HG02642 (cell line): ENCODE measurements at regions not wholly inside any gene's neighbourhood (a gene's known extent, or its start where the extent isn't known, plus 50 kb on each side); places are given as distances from the start of the nearest gene placed in this dataset.

ENCODE experiments used
- ATAC-seq: cut with Tn5 transposase; IDR thresholded peaks from one replicate; pipeline ENCODE4 v1.9.1; 2021; ENCODE audit warnings: mild to moderate bottlenecking; ENCODE audit not compliant: unreplicated experiment, poor library complexity

DNA sequence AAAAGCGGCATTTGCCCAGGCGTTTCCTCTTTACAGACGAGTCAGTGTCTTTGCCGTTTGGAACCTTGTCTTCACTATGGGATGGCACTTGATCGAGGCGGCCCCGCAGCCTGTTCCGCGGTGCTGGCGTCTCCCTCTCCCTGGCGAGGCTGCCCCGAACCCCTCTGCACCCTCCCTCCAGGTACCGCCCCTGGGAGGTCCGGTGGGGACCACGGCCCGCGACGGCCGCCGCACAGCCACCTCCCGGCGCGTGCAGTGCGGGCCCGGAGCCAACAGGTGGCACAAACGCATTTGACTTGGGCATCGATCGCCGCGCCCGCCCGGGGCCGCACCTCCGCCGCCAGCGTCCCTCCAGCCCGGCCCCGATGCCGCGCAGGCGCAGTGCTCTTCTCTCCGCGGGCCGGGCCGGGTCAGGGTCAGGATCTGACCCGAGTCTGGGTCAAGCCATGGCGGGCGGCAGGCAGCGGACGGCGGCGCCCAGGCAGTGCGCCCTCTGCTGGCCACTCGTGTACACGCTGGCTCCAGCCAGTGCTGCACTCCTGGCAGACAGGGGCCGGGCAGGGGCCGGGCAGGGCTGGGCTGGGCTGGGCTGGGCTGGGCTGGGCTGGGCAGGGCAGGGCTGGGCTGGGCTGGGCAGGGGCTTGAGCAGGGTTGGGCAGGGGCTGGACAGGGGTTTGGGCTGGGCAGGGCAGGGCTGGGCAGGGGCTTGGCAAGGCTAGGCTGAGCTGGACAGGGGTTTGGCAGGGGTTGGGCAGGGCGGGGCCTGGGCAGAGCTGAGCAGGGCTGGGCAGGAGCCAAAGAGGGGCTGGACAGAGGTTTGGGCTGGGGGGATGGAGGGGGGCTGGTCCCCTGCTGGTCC is 155.8 kb upstream of the IRX4 start:
- peak; percentile 96 for ATAC-seq

- no peak for ATAC-seq
Observed at GRCh38 chr5:2036885-2037284, 154.2 kb upstream of the IRX4 start.

DNA sequence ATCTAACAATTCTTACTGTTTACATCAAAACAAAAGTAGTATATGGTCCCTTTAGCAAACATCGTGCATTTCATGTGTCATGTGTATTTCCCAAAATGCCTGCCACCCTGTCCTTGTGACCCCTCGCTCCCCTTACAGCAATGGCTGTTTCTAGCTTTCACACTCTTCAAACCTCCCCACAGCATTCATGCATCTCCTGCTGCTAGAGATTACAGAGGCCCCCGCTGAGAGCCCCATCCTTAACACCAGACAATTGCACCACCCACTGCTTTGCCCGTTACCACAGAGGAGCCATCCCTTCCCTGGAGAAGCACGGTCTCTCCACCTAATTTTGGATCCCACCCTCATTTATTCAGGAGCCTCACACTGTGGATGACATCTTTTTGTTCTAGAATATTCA is 149.7 kb upstream of the IRX4 start:
- no peak for ATAC-seq

DNA sequence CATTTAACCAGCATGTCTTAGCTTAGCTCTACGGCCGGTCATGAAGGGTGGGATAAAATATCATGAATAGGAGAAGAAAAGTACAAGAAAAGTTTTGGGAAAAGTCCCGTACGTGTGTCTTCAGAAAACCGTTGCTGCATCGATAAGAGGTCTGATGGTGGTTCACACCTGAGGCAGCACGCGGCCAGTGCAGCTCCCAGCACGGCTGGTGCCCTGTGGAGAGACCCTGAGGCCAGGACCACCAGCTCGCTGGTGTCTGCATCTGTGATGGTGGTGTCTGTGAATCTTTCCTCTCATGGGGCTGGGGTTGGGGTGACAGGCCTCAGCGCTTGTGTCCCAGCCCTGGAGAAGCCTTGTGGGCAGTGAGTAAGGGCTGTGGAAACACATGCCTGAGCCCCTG is 148.9 kb upstream of the IRX4 start:
- ATAC-seq = no peak

GRCh38 chr5:2030131-2030530 is 147.4 kb upstream of the IRX4 start:
- no peak for ATAC-seq

DNA sequence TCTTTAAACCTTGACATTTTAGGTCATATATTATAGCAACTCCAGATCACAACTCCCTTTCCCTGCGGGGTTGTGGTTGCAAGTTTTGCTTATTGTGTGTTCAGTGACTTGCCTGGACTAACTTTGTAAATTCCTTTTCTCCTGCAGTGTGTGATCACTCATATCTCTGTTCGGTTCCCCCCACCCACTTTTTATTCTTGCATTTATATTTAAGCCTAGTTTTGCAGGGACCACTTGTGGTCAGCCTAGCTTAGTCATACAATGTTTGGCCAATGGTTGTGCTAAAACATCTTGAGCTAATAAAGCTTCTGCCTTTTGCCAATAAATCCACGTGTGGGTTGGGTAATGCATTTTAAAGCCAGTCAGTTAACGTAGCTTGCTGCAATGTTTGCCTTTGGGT is 146.5 kb upstream of the IRX4 start:
- ATAC-seq = no peak

GRCh38 chr5:2027790-2028189 is 145.1 kb upstream of the IRX4 start:
- ATAC-seq = no peak

DNA sequence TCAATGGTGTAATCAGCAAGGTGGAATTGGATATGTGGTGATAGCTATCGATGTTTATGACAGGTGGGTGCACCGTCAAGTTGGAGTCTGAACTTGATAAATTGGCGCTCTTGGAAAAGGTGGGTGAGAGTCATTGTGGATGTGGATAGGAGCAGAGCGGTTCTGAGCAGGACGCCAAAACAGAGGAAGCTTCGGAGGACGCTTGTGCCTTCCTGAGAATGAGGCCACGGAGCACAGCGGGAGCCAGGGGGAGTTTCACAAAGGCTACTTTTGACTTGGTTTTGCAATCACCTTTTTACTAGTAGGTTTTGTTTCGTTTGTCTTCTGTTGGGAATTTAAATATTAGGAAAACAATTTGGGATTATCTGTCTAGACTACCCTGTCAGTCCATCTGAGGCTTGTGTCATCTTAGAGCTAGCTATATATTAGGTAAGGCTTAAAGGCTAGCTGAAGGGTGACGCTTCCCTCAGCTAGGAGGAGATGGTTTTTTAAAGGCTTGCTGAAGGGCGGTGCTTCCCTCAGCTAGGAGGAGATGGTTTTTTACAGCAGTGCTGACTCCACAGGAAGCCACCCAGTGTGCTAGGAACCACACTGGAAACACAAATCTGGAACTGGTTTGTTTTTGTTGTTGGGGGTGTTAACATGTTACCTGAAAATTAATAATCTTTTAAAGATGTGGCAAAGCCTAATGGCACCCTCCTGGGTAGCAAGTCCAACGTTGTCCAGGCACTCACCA is 142.4 kb upstream of the IRX4 start:
- ATAC-seq = no peak

DNA sequence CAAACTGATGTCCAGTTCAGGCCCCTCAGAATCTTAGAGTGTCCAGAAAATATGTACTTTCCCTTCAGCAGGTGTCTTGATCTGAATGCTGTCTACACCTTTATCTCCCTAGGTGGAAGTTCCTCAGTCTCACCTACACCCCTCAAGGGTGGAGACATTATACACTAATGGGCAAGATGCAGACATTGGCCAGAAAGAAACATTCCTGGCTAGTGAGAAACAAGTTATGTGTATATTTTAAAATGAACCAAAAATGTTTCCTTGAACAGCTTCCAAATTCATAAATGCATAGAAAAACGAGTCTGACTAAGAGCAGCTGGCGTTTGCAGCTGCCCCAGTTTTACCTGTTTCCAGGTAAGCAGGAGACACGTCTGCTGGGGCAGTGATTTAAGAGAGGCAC is 140.5 kb upstream of the IRX4 start:
- no peak for ATAC-seq

- no peak for ATAC-seq
Observed at GRCh38 chr5:2022436-2022835, 139.7 kb upstream of the IRX4 start.

GRCh38 chr5:2021484-2022176 is 138.9 kb upstream of the IRX4 start:
- no peak for ATAC-seq

- ATAC-seq = no peak
Observed at GRCh38 chr5:2020730-2021129, 138.0 kb upstream of the IRX4 start.

DNA sequence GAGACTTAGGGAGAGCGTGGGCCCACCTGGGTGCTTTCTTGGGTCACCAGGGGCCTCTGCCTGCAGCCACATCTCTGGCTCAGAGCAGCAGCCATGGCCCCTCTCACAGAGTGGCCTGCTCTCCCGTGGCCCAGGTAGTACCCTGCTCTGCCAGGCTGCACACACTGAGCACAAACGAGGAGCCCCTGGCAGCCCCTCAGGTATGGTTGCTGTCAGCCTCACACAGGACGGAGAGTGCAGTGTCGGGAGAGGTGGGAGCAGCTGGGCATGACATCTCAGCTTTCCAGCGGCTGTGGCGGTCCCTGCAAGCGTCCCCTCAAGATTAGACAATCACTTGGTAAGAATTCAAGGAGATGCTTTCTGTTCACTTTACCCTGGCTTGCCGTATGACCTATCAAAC is 137.0 kb upstream of the IRX4 start:
- ATAC-seq = no peak

DNA sequence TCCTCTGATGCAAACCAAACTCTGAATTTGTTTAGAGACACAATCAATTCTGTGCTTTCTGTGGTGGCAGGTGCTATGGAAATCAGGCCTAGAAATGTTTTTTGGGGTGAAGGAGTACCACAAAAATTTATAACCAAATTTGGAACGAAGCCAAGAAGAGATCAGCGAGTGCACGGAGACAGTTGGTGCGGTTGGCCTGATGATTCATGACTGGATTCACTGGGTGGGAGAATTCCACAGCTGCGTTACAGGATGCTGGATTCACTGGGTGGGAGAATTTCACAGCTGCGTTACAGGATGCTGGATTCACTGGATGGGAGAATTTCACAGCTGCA is 135.6 kb upstream of the IRX4 start:
- ATAC-seq = no peak

DNA sequence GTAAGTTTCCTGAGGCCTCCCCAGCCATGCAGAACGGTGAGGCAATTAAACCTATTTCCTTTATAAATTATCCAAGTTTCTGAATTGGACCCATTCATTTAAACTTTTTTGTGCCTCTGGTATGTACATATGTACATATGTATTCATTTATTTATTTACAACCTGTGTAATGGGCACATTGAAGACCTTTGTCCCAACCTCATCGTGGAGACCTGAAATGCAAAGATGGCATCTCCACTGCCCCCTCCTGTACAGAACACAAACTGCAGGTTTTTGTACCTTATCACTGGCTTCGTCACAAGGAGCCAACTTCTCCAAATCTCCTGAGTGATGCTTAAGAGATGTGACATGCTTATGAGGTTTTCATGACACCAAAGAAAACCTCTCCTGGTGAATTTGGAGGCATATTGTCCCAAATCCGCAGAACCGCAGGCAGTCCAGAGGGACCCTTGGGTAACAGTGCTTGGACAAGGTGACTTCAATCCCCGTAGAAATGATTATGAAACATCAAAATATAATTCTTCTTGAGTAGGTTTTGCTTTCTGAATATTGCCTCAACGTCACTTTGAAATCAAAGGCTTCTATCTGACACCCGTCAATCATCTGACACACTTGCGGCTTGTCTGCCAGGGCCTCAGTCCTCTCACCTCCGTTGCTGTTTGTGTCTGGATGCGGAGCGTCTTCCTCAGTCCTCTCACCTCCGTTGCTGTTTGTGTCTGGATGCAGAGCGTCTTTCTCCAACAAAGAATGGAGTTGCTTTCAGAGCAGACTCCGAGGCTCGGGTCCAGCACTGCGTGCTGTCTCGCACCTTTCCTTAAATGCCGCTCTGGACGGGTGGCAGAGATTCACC is 135.0 kb upstream of the IRX4 start:
- ATAC-seq = no peak

- no peak for ATAC-seq
Observed at GRCh38 chr5:2015961-2016360, 133.2 kb upstream of the IRX4 start.

GRCh38 chr5:2015124-2015848 is 132.6 kb upstream of the IRX4 start:
- ATAC-seq = no peak

DNA sequence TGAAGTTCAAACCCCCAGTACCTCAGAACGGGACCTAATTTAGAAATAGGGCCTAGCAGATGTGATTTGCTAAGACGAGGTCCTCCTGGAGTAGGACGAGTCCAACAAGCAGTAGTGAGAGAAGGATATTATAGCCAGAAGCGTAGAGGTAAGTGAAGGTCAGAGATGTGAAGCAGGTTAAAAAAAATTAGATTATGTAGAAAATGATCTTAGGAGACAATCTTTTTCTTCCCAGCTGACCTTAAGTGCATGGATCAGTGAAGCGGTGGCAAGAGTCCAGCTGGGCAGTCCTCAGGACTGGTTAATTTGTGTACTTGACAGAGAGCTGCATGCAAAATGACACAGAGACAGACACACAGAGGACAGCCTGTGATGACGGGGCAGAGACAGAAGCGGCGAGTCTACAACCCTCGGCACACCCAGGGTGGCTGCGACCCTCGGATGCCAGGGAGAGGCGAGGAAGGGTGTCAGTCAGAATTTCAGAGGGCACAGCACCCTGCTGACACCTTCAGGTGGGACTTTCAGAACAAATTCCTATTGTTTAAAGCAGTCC is 131.4 kb upstream of the IRX4 start:
- ATAC-seq = no peak

DNA sequence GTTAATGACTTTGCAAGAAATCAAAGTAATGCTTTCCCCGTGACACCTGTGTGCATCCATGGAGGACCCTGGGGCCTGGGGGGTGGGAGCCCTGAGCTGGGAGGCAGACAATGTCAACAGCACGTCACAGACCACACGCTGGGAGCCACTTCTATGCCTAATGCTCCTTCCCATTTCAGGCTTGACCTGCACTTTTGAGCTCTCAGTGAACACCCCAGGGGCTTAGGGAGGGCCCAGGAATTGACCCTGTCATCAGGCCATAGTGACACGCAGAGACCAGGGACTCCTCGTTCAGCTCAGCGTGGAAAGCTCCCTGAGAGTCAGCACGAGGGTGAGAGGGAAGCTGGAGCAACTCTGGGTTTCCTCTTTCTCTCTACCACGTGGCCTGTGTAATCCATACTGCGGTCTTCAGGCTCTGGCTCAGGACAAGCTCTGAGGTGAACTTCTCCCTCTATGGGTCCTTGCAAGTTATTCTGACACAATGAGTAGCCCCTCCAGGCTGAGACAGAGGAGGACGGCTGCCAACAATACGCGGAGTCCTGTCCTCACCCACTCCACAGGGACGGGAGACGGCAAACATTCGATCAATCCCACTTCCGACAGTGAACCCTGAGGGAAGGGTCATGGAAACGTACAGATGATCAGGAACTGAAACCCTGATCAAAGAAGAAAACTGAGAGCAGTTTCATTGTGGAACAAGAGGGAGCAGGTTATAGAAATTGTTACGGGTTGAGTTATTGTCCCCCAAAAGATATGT is 130.8 kb upstream of the IRX4 start:
- no peak for ATAC-seq
